ENCODE measurements at regions not wholly inside any gene's neighbourhood (a gene's known extent, or its start where the extent isn't known, plus 50 kb on each side); places are given as distances from the start of the nearest gene placed in this dataset.

DNA sequence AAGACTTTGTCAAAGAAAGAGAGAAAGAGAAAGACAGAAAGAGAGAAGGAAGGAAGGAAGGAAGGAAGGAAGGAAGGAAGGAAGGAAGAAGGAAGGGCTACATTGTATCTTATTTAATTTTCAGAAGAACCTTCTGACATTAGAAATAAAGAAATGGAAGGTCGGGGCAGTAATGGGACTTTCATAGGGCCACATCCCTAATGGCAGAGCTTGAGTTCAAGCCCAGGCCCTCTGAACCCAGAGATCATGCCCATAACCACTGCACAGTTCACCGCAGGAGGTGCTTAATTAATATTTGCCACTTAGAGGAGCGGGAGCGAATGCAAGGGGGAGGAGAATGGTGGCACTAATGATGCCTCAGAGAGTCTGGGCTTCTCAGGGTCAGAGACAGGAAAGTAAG is 233.3 kb downstream of the MN1 start:
- no peaks in the 10 kb centered on the region for H3K27me3 ChIP-seq
- TF ChIP-seq, protein P1, sequence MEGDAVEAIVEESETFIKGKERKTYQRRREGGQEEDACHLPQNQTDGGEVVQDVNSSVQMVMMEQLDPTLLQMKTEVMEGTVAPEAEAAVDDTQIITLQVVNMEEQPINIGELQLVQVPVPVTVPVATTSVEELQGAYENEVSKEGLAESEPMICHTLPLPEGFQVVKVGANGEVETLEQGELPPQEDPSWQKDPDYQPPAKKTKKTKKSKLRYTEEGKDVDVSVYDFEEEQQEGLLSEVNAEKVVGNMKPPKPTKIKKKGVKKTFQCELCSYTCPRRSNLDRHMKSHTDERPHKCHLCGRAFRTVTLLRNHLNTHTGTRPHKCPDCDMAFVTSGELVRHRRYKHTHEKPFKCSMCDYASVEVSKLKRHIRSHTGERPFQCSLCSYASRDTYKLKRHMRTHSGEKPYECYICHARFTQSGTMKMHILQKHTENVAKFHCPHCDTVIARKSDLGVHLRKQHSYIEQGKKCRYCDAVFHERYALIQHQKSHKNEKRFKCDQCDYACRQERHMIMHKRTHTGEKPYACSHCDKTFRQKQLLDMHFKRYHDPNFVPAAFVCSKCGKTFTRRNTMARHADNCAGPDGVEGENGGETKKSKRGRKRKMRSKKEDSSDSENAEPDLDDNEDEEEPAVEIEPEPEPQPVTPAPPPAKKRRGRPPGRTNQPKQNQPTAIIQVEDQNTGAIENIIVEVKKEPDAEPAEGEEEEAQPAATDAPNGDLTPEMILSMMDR (IDR thresholded peaks at IDR 0.05; ENCODE audit: low read depth, low read length), result no peak
- DNase-seq (ENCODE audit: low read depth in 1 of 2, low spot score in 1 of 2), result no peak
- H3K4me3 ChIP-seq, result no peak overlapping the region
- no peak overlapping the region for H3K27ac ChIP-seq
- H3K9me3 ChIP-seq (ENCODE audit: low read depth), result no peaks in the 10 kb centered on the region
- H3K4me1 ChIP-seq (ENCODE audit: low read depth), result no peaks in the 10 kb centered on the region
- no peaks in the 10 kb centered on the region for H3K36me3 ChIP-seq

DNA sequence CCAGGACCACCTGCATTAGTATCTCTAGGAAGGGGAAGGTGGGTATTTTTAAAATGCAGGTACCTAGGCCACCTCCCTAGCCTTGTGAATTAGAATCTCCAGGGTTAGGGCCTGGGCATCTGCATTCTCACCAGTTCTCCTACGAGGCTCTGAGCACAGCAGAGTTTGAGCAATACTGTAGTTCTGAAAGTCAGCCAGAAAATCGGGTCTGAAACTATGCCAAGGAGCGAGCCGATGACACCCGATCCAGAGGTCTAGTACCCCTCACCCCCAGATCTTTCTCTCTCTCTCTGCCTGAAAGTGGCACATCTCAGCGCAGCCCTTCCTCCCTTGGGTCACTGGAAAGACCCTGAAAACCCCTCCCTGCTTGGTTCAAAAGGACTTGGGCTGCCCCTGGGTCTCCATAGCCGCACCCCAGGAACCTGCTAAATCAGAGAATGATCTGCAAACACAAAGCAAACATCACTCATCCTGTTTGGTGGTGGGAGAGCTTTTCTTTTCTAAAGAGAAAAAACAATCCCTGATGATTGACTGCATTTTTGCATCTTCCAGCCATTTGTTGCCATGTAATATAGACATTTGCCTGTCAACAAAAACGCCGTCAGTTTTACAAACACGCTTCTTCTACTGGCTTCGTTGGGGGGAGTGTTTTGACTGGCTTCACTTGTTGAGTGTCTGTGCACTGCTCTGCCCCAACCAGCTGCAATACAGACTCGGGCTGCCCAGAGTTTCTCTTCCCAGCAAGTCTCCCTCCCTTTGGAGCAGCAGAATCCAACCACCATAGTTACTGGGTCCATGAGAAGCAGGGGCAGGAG is 229.9 kb downstream of the MN1 start:
- Histone ChIP-seq H3K27ac (no peak overlapping the region), H3K36me3 (no peaks in the 10 kb centered on the region), H3K27me3 (no peaks in the 10 kb centered on the region), H3K4me1 (ENCODE audit: low read depth) (peaks cover 3% of the 10 kb centered on the region), H3K4me3 (no peak overlapping the region), H3K9me3 (ENCODE audit: low read depth) (no peaks in the 10 kb centered on the region)
- TF ChIP-seq, protein P1 (IDR thresholded peaks at IDR 0.05; ENCODE audit: low read depth, low read length), result no peak
- DNase-seq (ENCODE audit: low read depth in 1 of 2, low spot score in 1 of 2), result no peak

DNA sequence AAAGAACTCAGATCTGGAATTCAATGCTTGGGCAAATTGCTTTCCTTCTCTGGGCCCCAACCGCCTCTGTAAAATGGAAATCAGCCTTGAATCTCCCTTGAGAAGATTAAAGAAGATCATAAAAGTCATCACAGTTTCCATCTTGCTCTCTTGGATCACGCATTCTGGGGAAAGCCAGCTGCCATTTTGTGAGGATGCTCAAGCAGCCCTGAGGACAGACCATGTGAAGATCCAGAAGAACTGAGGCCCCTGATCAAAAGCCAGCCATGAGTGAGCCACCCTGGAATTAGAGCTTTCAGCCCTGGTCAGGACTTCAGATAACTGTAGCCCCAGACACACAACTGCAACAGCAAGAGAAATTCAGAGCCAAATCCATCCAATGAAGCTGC is 229.3 kb downstream of the MN1 start:
- Histone ChIP-seq H3K36me3 (no peaks in the 10 kb centered on the region), H3K4me1 (ENCODE audit: low read depth) (peaks cover 3% of the 10 kb centered on the region), H3K4me3 (no peak overlapping the region), H3K27me3 (no peaks in the 10 kb centered on the region), H3K27ac (no peak overlapping the region), H3K9me3 (ENCODE audit: low read depth) (no peaks in the 10 kb centered on the region)
- TF ChIP-seq, protein P1 (IDR thresholded peaks at IDR 0.05; ENCODE audit: low read depth, low read length), result no peak
- DNase-seq (ENCODE audit: low read depth in 1 of 2, low spot score in 1 of 2), result no peak

DNA sequence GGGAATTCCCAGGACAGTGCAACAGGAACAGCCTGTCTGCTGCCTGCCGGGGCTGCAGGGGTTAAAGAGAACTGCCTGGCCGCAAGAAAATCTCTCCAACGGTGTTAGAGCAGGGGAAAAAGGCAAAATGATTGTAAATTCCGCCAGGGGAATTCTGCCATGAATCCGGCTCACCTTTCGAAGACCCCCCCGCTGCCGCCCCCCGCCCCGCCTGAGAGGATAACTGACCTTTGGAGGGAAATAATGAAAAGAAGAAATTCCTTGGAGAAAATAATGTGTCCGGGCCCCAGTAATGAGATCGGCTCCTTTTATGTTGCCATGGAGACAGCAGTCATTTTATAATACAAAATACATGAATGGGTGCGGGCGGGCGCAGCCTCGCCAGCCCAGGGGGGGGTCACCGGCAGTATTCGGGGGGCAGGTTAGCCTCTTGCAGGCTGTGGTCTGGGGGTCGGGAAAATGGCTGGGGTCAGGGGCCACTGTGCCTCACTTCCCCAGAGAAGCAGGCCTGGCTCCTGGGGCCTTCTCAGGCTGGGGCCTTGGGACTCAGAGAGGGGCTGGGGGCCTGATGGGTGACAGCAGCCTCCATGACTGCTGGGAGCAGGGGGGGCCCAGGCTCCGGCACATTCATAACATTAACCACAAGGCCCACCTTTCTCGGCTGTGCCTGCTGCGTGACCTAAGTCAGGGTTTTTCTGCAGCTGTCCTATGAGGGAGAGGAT is 228.1 kb downstream of the MN1 start:
- peaks cover 3% of the 10 kb centered on the region for H3K4me1 ChIP-seq (ENCODE audit: low read depth)
- H3K9me3 ChIP-seq (ENCODE audit: low read depth), result no peaks in the 10 kb centered on the region
- no peak overlapping the region for H3K4me3 ChIP-seq
- TF ChIP-seq, protein P1 (IDR thresholded peaks at IDR 0.05; ENCODE audit: low read depth, low read length), result no peak
- DNase-seq (ENCODE audit: low read depth in 1 of 2, low spot score in 1 of 2), result no peak
- H3K27ac ChIP-seq, result no peak overlapping the region
- H3K27me3 ChIP-seq, result no peaks in the 10 kb centered on the region
- H3K36me3 ChIP-seq, result no peaks in the 10 kb centered on the region

DNA sequence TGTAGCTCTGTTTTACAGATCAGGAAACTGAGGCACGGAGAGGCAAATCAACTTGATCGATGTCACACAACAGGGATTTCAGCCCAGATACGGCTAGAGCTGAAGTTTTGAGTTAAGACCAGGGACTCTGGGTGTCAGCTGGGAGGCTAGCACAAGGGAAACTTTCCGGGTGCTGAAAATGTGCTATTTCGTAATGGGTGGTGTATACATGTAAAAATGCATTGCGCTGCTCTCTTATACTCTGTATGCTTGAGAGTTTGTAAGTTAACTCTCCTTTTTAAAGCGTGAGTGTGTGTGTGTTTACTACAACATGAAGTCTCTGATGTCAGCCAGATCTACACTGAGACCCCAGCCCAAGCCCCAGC is 227.6 kb downstream of the MN1 start:
- TF ChIP-seq, protein P1 (IDR thresholded peaks at IDR 0.05; ENCODE audit: low read depth, low read length), result no peak
- no peak overlapping the region for H3K4me3 ChIP-seq
- DNase-seq (ENCODE audit: low read depth in 1 of 2, low spot score in 1 of 2), result no peak
- no peaks in the 10 kb centered on the region for H3K27me3 ChIP-seq
- H3K4me1 ChIP-seq (ENCODE audit: low read depth), result peaks cover 3% of the 10 kb centered on the region
- no peaks in the 10 kb centered on the region for H3K9me3 ChIP-seq (ENCODE audit: low read depth)
- H3K27ac ChIP-seq, result no peak overlapping the region
- no peaks in the 10 kb centered on the region for H3K36me3 ChIP-seq

All from cardiac muscle cell (in vitro differentiated cells and primary cell).